ENCODE measurements at regions not wholly inside any gene's neighbourhood (a gene's known extent, or its start where the extent isn't known, plus 50 kb on each side); places are given as distances from the start of the nearest gene placed in this dataset.

DNA sequence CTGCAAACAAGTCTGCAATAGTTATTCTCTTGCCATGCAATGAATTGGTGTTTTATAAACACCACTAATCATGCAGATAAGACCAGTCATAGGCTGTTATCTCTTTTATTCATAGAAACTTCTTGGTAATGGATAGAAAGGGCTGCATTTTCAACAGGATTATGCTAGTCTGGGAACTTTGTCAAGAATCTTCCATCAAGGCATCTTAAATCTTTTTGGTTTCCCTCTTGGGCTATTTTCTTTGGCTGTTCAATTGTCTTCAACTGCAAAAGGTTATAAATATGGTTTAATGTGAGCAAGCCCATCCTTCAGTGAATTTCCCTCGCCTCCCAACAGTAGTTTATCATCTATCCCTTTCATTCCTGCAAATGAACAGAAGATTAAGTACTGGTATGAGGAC lies 59.0 kb upstream of the MINAR1 start:
- no peak for FAIRE-seq
- DNase-seq (ENCODE audit: low read depth): no peak
- Histone ChIP-seq H3K36me3 (ENCODE audit: control insufficient read depth, insufficient read depth, low read length) (no peaks in the 10 kb centered on the region), H3K4me3 (ENCODE audit: low read depth, low read length) (no peak overlapping the region), H3K27me3 (ENCODE audit: control insufficient read depth, insufficient read depth, low read length) (no peaks in the 10 kb centered on the region)
- TF ChIP-seq, protein P1, sequence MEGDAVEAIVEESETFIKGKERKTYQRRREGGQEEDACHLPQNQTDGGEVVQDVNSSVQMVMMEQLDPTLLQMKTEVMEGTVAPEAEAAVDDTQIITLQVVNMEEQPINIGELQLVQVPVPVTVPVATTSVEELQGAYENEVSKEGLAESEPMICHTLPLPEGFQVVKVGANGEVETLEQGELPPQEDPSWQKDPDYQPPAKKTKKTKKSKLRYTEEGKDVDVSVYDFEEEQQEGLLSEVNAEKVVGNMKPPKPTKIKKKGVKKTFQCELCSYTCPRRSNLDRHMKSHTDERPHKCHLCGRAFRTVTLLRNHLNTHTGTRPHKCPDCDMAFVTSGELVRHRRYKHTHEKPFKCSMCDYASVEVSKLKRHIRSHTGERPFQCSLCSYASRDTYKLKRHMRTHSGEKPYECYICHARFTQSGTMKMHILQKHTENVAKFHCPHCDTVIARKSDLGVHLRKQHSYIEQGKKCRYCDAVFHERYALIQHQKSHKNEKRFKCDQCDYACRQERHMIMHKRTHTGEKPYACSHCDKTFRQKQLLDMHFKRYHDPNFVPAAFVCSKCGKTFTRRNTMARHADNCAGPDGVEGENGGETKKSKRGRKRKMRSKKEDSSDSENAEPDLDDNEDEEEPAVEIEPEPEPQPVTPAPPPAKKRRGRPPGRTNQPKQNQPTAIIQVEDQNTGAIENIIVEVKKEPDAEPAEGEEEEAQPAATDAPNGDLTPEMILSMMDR (IDR thresholded peaks at IDR 0.05; ENCODE audit: insufficient read depth, low read length, severe bottlenecking): no peak

DNA sequence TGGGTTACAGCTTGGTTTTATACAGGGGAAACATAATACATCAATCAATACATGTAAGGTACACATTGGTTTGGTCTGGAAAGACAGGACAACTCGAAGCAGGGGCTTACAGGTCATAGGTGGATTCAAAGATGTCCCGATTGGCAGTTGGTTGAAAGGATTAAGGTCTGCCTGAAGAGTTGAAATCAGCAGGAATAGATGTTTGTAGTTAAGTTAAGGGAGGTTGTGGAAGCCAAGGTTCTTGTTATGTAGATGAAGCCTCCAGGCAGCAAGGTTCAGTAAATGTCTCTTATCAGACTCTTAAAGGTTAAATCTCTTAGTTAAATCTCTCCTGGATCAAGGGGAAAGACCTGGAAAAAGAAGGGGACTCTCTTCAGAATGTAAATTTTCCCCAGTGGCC lies 58.4 kb upstream of the MINAR1 start:
- no peak for FAIRE-seq
- TF ChIP-seq, protein P1 (IDR thresholded peaks at IDR 0.05; ENCODE audit: insufficient read depth, low read length, severe bottlenecking): no peak
- H3K27me3 ChIP-seq (ENCODE audit: control insufficient read depth, insufficient read depth, low read length): no peaks in the 10 kb centered on the region
- no peak overlapping the region for H3K4me3 ChIP-seq (ENCODE audit: low read depth, low read length)
- no peaks in the 10 kb centered on the region for H3K36me3 ChIP-seq (ENCODE audit: control insufficient read depth, insufficient read depth, low read length)
- DNase-seq (ENCODE audit: low read depth): no peak

DNA sequence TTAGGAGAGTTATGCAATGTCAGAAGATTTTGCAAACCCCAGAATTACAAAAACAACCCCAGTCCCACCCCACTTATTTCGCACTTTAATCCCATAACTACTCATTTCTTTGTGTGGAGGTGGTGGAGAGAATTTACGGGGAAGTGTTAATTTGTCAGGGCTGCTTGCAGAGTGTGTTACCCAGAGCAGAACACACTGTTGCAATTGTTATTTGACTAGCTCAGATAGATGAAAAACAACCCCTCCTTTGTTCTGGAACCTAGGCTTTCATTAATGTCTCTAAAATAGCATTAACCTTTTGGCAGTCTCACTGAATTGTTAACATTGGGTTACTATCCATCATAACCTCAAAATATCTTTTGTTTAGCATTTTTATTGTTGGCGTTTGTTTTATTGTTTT lies 55.8 kb upstream of the MINAR1 start:
- FAIRE-seq (no peak), DNase-seq (ENCODE audit: low read depth) (no peak)
- no peaks in the 10 kb centered on the region for H3K36me3 ChIP-seq (ENCODE audit: control insufficient read depth, insufficient read depth, low read length)
- TF ChIP-seq, protein P1 (IDR thresholded peaks at IDR 0.05; ENCODE audit: insufficient read depth, low read length, severe bottlenecking): no peak
- H3K4me3 ChIP-seq (ENCODE audit: low read depth, low read length): no peak overlapping the region
- no peaks in the 10 kb centered on the region for H3K27me3 ChIP-seq (ENCODE audit: control insufficient read depth, insufficient read depth, low read length)

DNA sequence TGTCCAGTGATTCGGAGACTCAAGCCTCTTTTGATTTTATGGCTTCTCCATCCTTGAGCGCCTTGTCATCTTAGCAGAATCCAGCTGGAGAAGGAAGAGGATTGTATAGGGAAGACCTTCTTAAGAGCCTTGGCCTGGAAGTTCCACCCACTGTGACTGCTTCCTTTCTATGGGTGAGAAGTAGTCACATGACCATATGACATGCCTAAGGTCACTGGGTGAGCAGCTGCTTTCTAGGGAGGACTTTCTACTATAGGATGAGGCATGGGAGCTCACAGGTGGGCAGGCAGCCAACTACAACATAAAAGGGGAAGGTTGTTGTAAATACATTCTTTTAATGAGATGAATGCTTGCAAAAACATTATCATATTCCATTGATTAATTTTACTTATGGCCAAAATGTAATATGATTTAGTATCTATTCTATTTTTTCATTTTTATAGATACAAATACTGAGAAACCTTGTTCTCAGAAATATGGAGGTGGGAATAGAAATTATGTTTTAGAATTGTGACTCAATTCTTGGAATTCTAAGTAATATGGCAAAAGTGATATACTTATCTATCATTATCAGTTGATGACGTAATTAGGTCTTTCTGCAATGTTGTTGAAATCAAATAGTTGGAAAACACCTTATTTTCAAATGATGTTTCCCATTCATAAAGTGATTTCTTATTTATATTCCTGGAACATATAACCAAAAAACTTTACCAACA lies 53.6 kb upstream of the MINAR1 start:
- H3K27me3 ChIP-seq (ENCODE audit: control insufficient read depth, insufficient read depth, low read length): no peaks in the 10 kb centered on the region
- no peak overlapping the region for H3K4me3 ChIP-seq (ENCODE audit: low read depth, low read length)
- H3K36me3 ChIP-seq (ENCODE audit: control insufficient read depth, insufficient read depth, low read length): no peaks in the 10 kb centered on the region
- DNase-seq (ENCODE audit: low read depth): peak; percentile 5
- no peak for FAIRE-seq
- TF ChIP-seq, protein P1 (IDR thresholded peaks at IDR 0.05; ENCODE audit: insufficient read depth, low read length, severe bottlenecking): no peak

DNA sequence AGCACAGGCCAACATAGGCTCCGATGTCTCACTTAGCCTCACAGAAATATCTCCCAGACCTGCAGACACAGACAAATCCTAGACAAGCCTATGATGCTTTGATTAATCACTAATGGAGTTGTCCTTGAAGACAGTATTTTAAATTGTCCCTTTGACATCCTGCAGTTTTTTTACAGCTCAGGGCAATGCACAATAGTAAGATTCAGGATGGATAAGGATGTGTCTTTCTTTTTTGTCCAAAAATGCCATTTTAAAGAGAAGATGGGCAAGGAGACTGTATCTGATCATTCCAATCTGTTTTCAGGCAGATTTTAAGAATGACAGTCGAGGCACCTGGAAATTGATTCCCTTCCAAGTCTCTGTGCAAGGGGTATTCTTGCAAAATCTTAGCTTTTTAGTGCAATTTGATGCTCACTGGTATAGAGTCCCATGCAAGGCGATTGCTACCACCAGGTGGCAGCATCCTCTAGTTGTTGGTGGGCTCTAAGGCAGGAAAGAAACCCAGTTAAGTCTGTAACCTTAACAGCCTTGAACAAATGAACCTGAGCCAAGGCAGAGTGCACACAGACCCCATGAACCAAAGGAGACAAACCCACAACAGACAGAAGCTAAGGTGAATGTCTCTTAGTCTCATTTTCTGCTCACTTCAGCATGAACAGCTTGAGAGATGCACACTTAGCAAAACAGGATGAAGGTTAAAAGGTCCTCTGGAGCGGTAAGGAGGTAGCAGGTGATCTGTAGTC lies 51.2 kb upstream of the MINAR1 start:
- FAIRE-seq (peak; percentile 55), DNase-seq (ENCODE audit: low read depth) (peak; percentile 54)
- Histone ChIP-seq H3K4me3 (ENCODE audit: low read depth, low read length) (no peak overlapping the region), H3K27me3 (ENCODE audit: control insufficient read depth, insufficient read depth, low read length) (no peaks in the 10 kb centered on the region), H3K36me3 (ENCODE audit: control insufficient read depth, insufficient read depth, low read length) (no peaks in the 10 kb centered on the region)
- TF ChIP-seq, protein P1 (IDR thresholded peaks at IDR 0.05; ENCODE audit: insufficient read depth, low read length, severe bottlenecking): peak; percentile 89
